GM21717 (cell line): ENCODE measurements at regions not wholly inside any gene's neighbourhood (a gene's known extent, or its start where the extent isn't known, plus 50 kb on each side); places are given as distances from the start of the nearest gene placed in this dataset.
"Not testable (repeated sequence)": the region's sequence is repeated elsewhere in the genome, so short reads cannot be mapped to it uniquely, and the experiment has no call there.

ENCODE experiments used
- ATAC-seq: cut with Tn5 transposase; IDR thresholded peaks from one replicate; pipeline ENCODE4 v1.9.1; 2021; ENCODE audit warnings: mild to moderate bottlenecking, moderate library complexity; ENCODE audit not compliant: unreplicated experiment

- no peak for ATAC-seq
Measured at GRCh38 chr6:49370518-49370917, 92.5 kb downstream of the MMUT start.

- ATAC-seq, result no peak
Measured at GRCh38 chr6:49366539-49366938, 96.5 kb downstream of the MMUT start.

- no peak for ATAC-seq
Measured at GRCh38 chr6:49348561-49348960, 114.5 kb downstream of the MMUT start.

- ATAC-seq, result no peak
Measured at GRCh38 chr6:49342410-49342809, 120.6 kb downstream of the MMUT start.

GRCh38 chr6:49341869-49342268 lies 121.2 kb downstream of the MMUT start:
- ATAC-seq, result no peak

GRCh38 chr6:49339096-49339495 lies 124.0 kb downstream of the MMUT start:
- ATAC-seq, result no peak

- ATAC-seq, result no peak
Measured at GRCh38 chr6:49336514-49337131, 126.4 kb downstream of the MMUT start.

GRCh38 chr6:49333345-49334125 lies 129.5 kb downstream of the MMUT start:
- no peak for ATAC-seq

- ATAC-seq, result no peak
Measured at GRCh38 chr6:49332781-49333180, 130.3 kb downstream of the MMUT start.

GRCh38 chr6:49329186-49329585 lies 133.9 kb downstream of the MMUT start:
- ATAC-seq, result no peak

GRCh38 chr6:49328051-49328744 lies 134.9 kb downstream of the MMUT start:
- no peak for ATAC-seq

- no peak for ATAC-seq
Measured at GRCh38 chr6:49327571-49327970, 135.5 kb downstream of the MMUT start.

- no peak for ATAC-seq
Measured at GRCh38 chr6:49327005-49327404, 136.0 kb downstream of the MMUT start.

GRCh38 chr6:49326347-49326746 lies 136.7 kb downstream of the MMUT start:
- no peak for ATAC-seq

GRCh38 chr6:49325891-49326290 lies 137.2 kb downstream of the MMUT start:
- ATAC-seq, result no peak

GRCh38 chr6:49322861-49323260 lies 140.2 kb downstream of the MMUT start:
- no peak for ATAC-seq

GRCh38 chr6:49321561-49322072 lies 141.4 kb downstream of the MMUT start:
- no peak for ATAC-seq

- no peak for ATAC-seq
Measured at GRCh38 chr6:49305010-49305409, 158.0 kb downstream of the MMUT start.

- ATAC-seq, result not testable (repeated sequence)
Measured at GRCh38 chr6:49304393-49304792, 158.7 kb downstream of the MMUT start.

- no peak for ATAC-seq
Measured at GRCh38 chr6:49300911-49301310, 162.1 kb downstream of the MMUT start.

- no peak for ATAC-seq
Measured at GRCh38 chr6:49300443-49300842, 162.6 kb downstream of the MMUT start.

- ATAC-seq, result no peak
Measured at GRCh38 chr6:49299279-49299678, 163.8 kb downstream of the MMUT start.
